H1 (cell line): ENCODE measurements at regions not wholly inside any gene's neighbourhood (a gene's known extent, or its start where the extent isn't known, plus 50 kb on each side); places are given as distances from the start of the nearest gene placed in this dataset.

Experiments used
- CTCF ChIA-PET: fragments of 300-600 bp; sonication (Branson Sonifier 250); formaldehyde crosslinking; loops from one replicate; lab custom pipeline; 2021; ENCODE audit not compliant: partially characterized antibody; lab: Charles Lee
- POLR2A ChIA-PET: fragments of 300-600 bp; sonication (Branson Sonifier 250); formaldehyde crosslinking; loops from one replicate; lab custom pipeline; 2021; ENCODE audit warnings: inconsistent platforms; ENCODE audit not compliant: partially characterized antibody; lab: Charles Lee
- DNase-seq, 2 experiments: peaks; one replicate each; pipeline versions ENCODE4 v3.0.0 to v3.0.0-alpha.2; 2010 to 2022; ENCODE audit warnings: low spot score in 2 of 2, low read depth in 1 of 2, mixed read lengths in 1 of 2
- FAIRE-seq: peaks from 2 replicates; lab custom pipeline; 2011; peaks lifted over from hg19 to GRCh38; lab: Jason Lieb, UNC
- H2AFZ ChIP-seq: 2 replicates; pipeline ENCODE4 v1.8.1; 2012; ENCODE audit warnings: low read length, inconsistent platforms
- H2AK5ac ChIP-seq: 2 replicates; pipeline ENCODE4 v1.6.1; 2013; ENCODE audit warnings: low read depth, low read length
- H2BK120ac ChIP-seq: replicated peaks from 2 replicates; pipeline ENCODE3; 2013; ENCODE audit warnings: low read depth, low read length, inconsistent platforms
- H2BK12ac ChIP-seq: 2 replicates; pipeline ENCODE4 v1.6.1; 2013; ENCODE audit warnings: low read depth, low read length
- H2BK15ac ChIP-seq: 2 replicates; pipeline ENCODE4 v1.6.1; 2013; ENCODE audit warnings: low read length
- H2BK20ac ChIP-seq: 2 replicates; pipeline ENCODE4 v1.6.1; 2013; ENCODE audit warnings: low read length
- H2BK5ac ChIP-seq: 2 replicates; pipeline ENCODE4 v1.6.1; 2013; ENCODE audit warnings: low read depth, low read length
- H3K14ac ChIP-seq: 2 replicates; pipeline ENCODE4 v1.6.1; 2013; ENCODE audit warnings: inconsistent platforms; ENCODE audit not compliant: insufficient read length
- H3K18ac ChIP-seq: 2 replicates; pipeline ENCODE4 v1.6.1; 2013; ENCODE audit warnings: low read length; ENCODE audit errors: extremely low read depth
- H3K23ac ChIP-seq: 2 replicates; pipeline ENCODE4 v1.6.1; 2013; ENCODE audit warnings: inconsistent platforms; ENCODE audit not compliant: insufficient read length
- H3K23me2 ChIP-seq: 2 replicates; pipeline ENCODE4 v1.6.1; 2013; ENCODE audit warnings: low read depth, low read length
- H3K27ac ChIP-seq: 2 replicates; pipeline ENCODE4 v1.6.1; 2011; ENCODE audit warnings: low read depth, low read length, inconsistent platforms
- H3K27me3 ChIP-seq, 4 experiments: replicated peaks in 1 of 4; 1 replicate in 1 of 4; 2 replicates in 3 of 4; pipeline versions ENCODE4 v1.6.1 to v1.8.1; 2011 to 2013; ENCODE audit warnings: low read length in 3 of 4, mild to moderate bottlenecking in 3 of 4, inconsistent platforms in 2 of 4, mixed read lengths in 2 of 4, moderate library complexity in 1 of 4; ENCODE audit not compliant: control insufficient read depth in 3 of 4, insufficient read depth in 3 of 4; ENCODE audit errors: extremely low read depth in 1 of 4
- H3K36me3 ChIP-seq, 4 experiments: 2 replicates each; pipeline versions ENCODE4 v1.6.1 to v1.8.1; 2011 to 2013; ENCODE audit warnings: mild to moderate bottlenecking in 4 of 4, low read length in 3 of 4, moderate library complexity in 2 of 4, control low read depth in 1 of 4, inconsistent platforms in 1 of 4; ENCODE audit not compliant: insufficient read depth in 4 of 4, control insufficient read depth in 2 of 4
- H3K4ac ChIP-seq: replicated peaks from 2 replicates; pipeline ENCODE3; 2013; ENCODE audit warnings: low read length, low read depth, mixed read lengths, inconsistent platforms; ENCODE audit not compliant: insufficient read length
- H3K4me1 ChIP-seq, 4 experiments: replicated peaks in 1 of 4; 1 replicate in 1 of 4; 2 replicates in 3 of 4; pipeline versions ENCODE4 v1.6.1 to v1.8.1; 2011 to 2013; ENCODE audit warnings: low read length in 3 of 4, inconsistent platforms in 2 of 4, mixed read lengths in 1 of 4; ENCODE audit not compliant: insufficient read depth in 4 of 4, control insufficient read depth in 3 of 4
- H3K4me2 ChIP-seq, 2 experiments: 2 replicates each; pipeline versions ENCODE4 v1.6.1 to v1.8.1; 2011 to 2013; ENCODE audit warnings: low read depth in 2 of 2, low read length in 2 of 2, control low read depth in 1 of 2, inconsistent platforms in 1 of 2, mild to moderate bottlenecking in 1 of 2; ENCODE audit not compliant: insufficient read depth in 1 of 2
- H3K4me3 ChIP-seq, 4 experiments: fragments of 200-600, 300-600 bp in 1 of 4; sonication (generic), shearing (Covaris generic), sonication (Bioruptor Twin) in 1 of 4; 2 replicates each; pipeline versions ENCODE4 v1.5.1 to v1.8.1; 2011 to 2016; ENCODE audit warnings: low read length in 4 of 4, low read depth in 3 of 4, control low read depth in 2 of 4, inconsistent platforms in 2 of 4, mild to moderate bottlenecking in 2 of 4, mixed read lengths in 1 of 4, moderate library complexity in 1 of 4; ENCODE audit not compliant: insufficient read depth in 2 of 4; ENCODE audit errors: extremely low read depth in 1 of 4
- H3K56ac ChIP-seq: replicated peaks from 2 replicates; pipeline ENCODE3; 2013; ENCODE audit warnings: low read depth, mild to moderate bottlenecking, mixed read lengths, low read length, inconsistent platforms; ENCODE audit not compliant: insufficient read length
- H3K79me1 ChIP-seq: 2 replicates; pipeline ENCODE4 v1.6.1; 2013; ENCODE audit warnings: low read depth, low read length, control low read depth
- H3K79me2 ChIP-seq, 2 experiments: 2 replicates each; pipeline versions ENCODE4 v1.6.1 to v1.8.1; 2012 to 2013; ENCODE audit warnings: low read length in 2 of 2, mild to moderate bottlenecking in 2 of 2, inconsistent platforms in 1 of 2; ENCODE audit not compliant: insufficient read depth in 2 of 2, control insufficient read depth in 1 of 2
- H3K9ac ChIP-seq, 4 experiments: replicated peaks in 1 of 4; 1 replicate in 1 of 4; 2 replicates in 3 of 4; pipeline versions ENCODE4 v1.6.1 to v1.8.1; 2011 to 2013; ENCODE audit warnings: low read depth in 3 of 4, low read length in 3 of 4, control low read depth in 2 of 4, mild to moderate bottlenecking in 2 of 4, moderate library complexity in 2 of 4, inconsistent platforms in 1 of 4; ENCODE audit errors: extremely low read depth in 1 of 4
- H3K9me3 ChIP-seq, 2 experiments: 2 replicates each; pipeline versions ENCODE4 v1.6.1 to v1.8.1; 2012 to 2013; ENCODE audit warnings: mild to moderate bottlenecking in 2 of 2, moderate library complexity in 2 of 2, control low read depth in 1 of 2, inconsistent platforms in 1 of 2, low read depth in 1 of 2, low read length in 1 of 2, mixed read lengths in 1 of 2; ENCODE audit not compliant: insufficient read depth in 2 of 2
- H4K20me1 ChIP-seq, 2 experiments: replicated peaks in 1 of 2; 2 replicates each; pipeline versions ENCODE3 to v1.8.1; 2011 to 2013; ENCODE audit warnings: inconsistent platforms in 2 of 2, low read length in 2 of 2, mild to moderate bottlenecking in 1 of 2; ENCODE audit not compliant: insufficient read depth in 2 of 2, control insufficient read depth in 1 of 2
- H4K5ac ChIP-seq: 2 replicates; pipeline ENCODE4 v1.6.1; 2013; ENCODE audit warnings: low read length, low read depth, mixed read lengths, inconsistent platforms; ENCODE audit not compliant: insufficient read length
- H4K8ac ChIP-seq: 2 replicates; pipeline ENCODE4 v1.8.0; 2013; ENCODE audit warnings: mild to moderate bottlenecking, moderate library complexity, low read length, inconsistent platforms; ENCODE audit not compliant: insufficient read depth; ENCODE audit errors: extremely low read depth
- H4K91ac ChIP-seq: replicated peaks from 2 replicates; pipeline ENCODE3; 2013; ENCODE audit warnings: low read length, mixed read lengths, inconsistent platforms; ENCODE audit not compliant: insufficient read length
- ASH2L ChIP-seq: fragments of 200-600, 300-600 bp; sonication (generic); IDR thresholded peaks from one replicate; pipeline ENCODE4 v1.7.1; 2017; ENCODE audit warnings: low read length
- CBX5 ChIP-seq: fragments of 300-800, 300-1000 bp; sonication (generic); IDR thresholded peaks from 2 replicates; pipeline ENCODE4 v1.7.1; 2016; ENCODE audit warnings: antibody characterized with exemption, low read length, low read depth
- CREB1 ChIP-seq: IDR thresholded peaks from 2 replicates; pipeline ENCODE4 v1.6.1; 2012; ENCODE audit warnings: inconsistent platforms
- GABPA ChIP-seq: IDR thresholded peaks from 2 replicates; pipeline ENCODE4 v1.6.1; 2011; ENCODE audit warnings: mild to moderate bottlenecking, low read length, moderate library complexity, borderline replicate concordance; ENCODE audit not compliant: insufficient read depth
- GTF2F1 ChIP-seq: IDR thresholded peaks from 2 replicates; pipeline ENCODE4 v1.6.1; 2012; ENCODE audit warnings: low read depth, low read length, improper control_type of control experiment, borderline replicate concordance
- JUND ChIP-seq: IDR thresholded peaks from 2 replicates; pipeline ENCODE4 v1.6.1; 2011; ENCODE audit warnings: mild to moderate bottlenecking, improper control_type of control experiment, low read length
- PHF8 ChIP-seq: fragments of 200-600 bp; sonication (generic); conservative IDR thresholded peaks from 2 replicates; pipeline ENCODE4 v1.7.1; 2012; ENCODE audit warnings: low read depth, mild to moderate bottlenecking, inconsistent platforms, low read length, moderate library complexity
- POU5F1 ChIP-seq: IDR thresholded peaks from 2 replicates; pipeline ENCODE4 v1.6.1; 2011; ENCODE audit warnings: low read depth, mild to moderate bottlenecking, low read length, moderate library complexity
- RBBP5 ChIP-seq: IDR thresholded peaks from 2 replicates; pipeline ENCODE4 v1.7.1; 2012; ENCODE audit warnings: low read depth, mild to moderate bottlenecking, inconsistent platforms, low read length, moderate library complexity, borderline replicate concordance
- RFX5 ChIP-seq: IDR thresholded peaks from 2 replicates; pipeline ENCODE4 v1.6.1; 2011; ENCODE audit warnings: low read depth, low read length, improper control_type of control experiment, borderline replicate concordance
- SIRT6 ChIP-seq: IDR thresholded peaks from one replicate; pipeline ENCODE4 v1.7.1; 2012; ENCODE audit warnings: low read length, inconsistent platforms
- SP2 ChIP-seq: IDR thresholded peaks from 2 replicates; pipeline ENCODE4 v1.6.1; 2012; ENCODE audit warnings: mild to moderate bottlenecking, low read length, inconsistent platforms
- TAF1 ChIP-seq: IDR thresholded peaks from 2 replicates; pipeline ENCODE4 v1.6.1; 2011; ENCODE audit warnings: mild to moderate bottlenecking, low read depth, low read length
- TBP ChIP-seq: IDR thresholded peaks from 2 replicates; pipeline ENCODE4 v1.6.1; 2011; ENCODE audit warnings: low read depth, low read length, improper control_type of control experiment
- WGBS, 2 experiments: shearing (Covaris generic) in 1 of 2; methylation state at CpG; one replicate each; pipeline versions ENCODE4 v1.1.6 to v1.1.7; 2013 to 2015; ENCODE audit warnings: low lambda C conversion rate in 2 of 2, mixed read lengths in 2 of 2, inconsistent platforms in 1 of 2, low coverage in 1 of 2, missing lambda C conversion rate in 1 of 2; ENCODE audit not compliant: insufficient replicate concordance in 2 of 2, insufficient coverage in 1 of 2, insufficient read length in 1 of 2; ENCODE audit errors: extremely low coverage in 1 of 2, missing lambda C conversion rate in 1 of 2; 5-methylcytosine and 5-hydroxymethylcytosine counted together
- TF ChIP-seq, protein P1 (sequence below): IDR thresholded peaks from 2 replicates; pipeline ENCODE4 v1.6.1; 2011; ENCODE audit warnings: low read depth, mild to moderate bottlenecking, low read length; ENCODE audit not compliant: insufficient read depth

DNA sequence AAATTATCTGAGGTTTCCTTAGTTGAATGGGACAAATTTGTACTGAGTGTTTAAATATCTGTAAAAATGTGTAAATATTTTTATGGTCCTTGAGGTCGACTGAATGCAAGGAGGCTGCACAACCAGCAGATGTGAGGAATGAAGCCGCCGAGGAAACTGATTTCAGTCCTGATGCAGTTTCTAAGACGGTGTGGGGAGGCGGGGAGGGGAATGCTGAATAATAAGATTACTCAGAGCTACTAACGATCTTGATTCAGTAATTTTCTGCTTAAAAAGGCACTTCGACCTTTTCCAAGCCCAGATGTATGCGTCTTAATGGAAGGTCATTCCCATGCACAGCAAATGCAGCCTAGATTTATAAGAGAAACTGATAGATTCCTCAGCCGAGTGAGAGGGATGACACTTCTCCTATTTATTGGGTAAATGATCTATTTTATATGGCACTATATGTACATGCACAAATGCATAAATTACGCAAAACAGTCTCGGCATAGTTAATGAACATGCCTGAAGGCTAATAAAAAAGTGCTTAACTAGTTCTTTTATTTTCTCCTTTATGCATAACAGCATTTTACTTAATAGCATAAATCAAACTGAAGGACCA lies 167.6 kb upstream of the PITRM1 start:
- H2BK5ac ChIP-seq = no peak overlapping the region
- H3K79me2 ChIP-seq = no peaks in the 10 kb centered on the region
- ChIA-PET CTCF (interaction anchor here (1.0 to 1.7 kb wide), 6 partner anchors 10 to 1426 kb away, joined by 3 to 5 read pairs (median 4); no protein-coding TSS in a partner anchor), POLR2A (no interaction called here)
- DNase-seq (no peak), FAIRE-seq (no peak)
- H3K9me3 ChIP-seq = no peaks in the 10 kb centered on the region
- H2BK12ac ChIP-seq = no peak overlapping the region
- no peak overlapping the region for H3K4me3 ChIP-seq
- no peak overlapping the region for H2AFZ ChIP-seq
- no peak overlapping the region for H2AK5ac ChIP-seq
- H3K4me2 ChIP-seq = no peak overlapping the region
- TF ChIP-seq RBBP5 (no peak), GABPA (no peak), CBX5 (no peak), TAF1 (no peak), SIRT6 (no peak), ASH2L (no peak), TBP (no peak), POU5F1 (no peak), CREB1 (no peak), RFX5 (no peak), JUND (no peak), GTF2F1 (no peak), PHF8 (no peak), SP2 (no peak)
- TF ChIP-seq, protein P1, sequence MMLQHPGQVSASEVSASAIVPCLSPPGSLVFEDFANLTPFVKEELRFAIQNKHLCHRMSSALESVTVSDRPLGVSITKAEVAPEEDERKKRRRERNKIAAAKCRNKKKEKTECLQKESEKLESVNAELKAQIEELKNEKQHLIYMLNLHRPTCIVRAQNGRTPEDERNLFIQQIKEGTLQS = no peak
- no peak overlapping the region for H3K23ac ChIP-seq
- H3K18ac ChIP-seq = no peak overlapping the region
- H3K56ac ChIP-seq = no peak overlapping the region
- no peak overlapping the region for H4K8ac ChIP-seq
- no peaks in the 10 kb centered on the region for H4K20me1 ChIP-seq
- no peak overlapping the region for H3K27ac ChIP-seq
- H2BK120ac ChIP-seq = no peak overlapping the region
- H3K23me2 ChIP-seq = no peaks in the 10 kb centered on the region; the same call in 1 of the 2 replicates
- H2BK20ac ChIP-seq = no peak overlapping the region
- no peak overlapping the region for H3K14ac ChIP-seq
- H3K9ac ChIP-seq = no peak overlapping the region
- no peak overlapping the region for H4K5ac ChIP-seq
- H3K79me1 ChIP-seq = no peaks in the 10 kb centered on the region
- no peak overlapping the region for H2BK15ac ChIP-seq
- H4K91ac ChIP-seq = no peak overlapping the region
- H3K4ac ChIP-seq = no peak overlapping the region
- H3K36me3 ChIP-seq = no peaks in the 10 kb centered on the region
- H3K4me1 ChIP-seq = no peaks in the 10 kb centered on the region
- no peaks in the 10 kb centered on the region for H3K27me3 ChIP-seq
- WGBS, 2 experiments = 86% methylated on average over 11 of the region's 11 CpGs; no CpG with 5 or more reads in 1 of the 2 experiments
